ENCODE measurements at regions not wholly inside any gene's neighbourhood (a gene's known extent, or its start where the extent isn't known, plus 50 kb on each side); places are given as distances from the start of the nearest gene placed in this dataset.

DNA sequence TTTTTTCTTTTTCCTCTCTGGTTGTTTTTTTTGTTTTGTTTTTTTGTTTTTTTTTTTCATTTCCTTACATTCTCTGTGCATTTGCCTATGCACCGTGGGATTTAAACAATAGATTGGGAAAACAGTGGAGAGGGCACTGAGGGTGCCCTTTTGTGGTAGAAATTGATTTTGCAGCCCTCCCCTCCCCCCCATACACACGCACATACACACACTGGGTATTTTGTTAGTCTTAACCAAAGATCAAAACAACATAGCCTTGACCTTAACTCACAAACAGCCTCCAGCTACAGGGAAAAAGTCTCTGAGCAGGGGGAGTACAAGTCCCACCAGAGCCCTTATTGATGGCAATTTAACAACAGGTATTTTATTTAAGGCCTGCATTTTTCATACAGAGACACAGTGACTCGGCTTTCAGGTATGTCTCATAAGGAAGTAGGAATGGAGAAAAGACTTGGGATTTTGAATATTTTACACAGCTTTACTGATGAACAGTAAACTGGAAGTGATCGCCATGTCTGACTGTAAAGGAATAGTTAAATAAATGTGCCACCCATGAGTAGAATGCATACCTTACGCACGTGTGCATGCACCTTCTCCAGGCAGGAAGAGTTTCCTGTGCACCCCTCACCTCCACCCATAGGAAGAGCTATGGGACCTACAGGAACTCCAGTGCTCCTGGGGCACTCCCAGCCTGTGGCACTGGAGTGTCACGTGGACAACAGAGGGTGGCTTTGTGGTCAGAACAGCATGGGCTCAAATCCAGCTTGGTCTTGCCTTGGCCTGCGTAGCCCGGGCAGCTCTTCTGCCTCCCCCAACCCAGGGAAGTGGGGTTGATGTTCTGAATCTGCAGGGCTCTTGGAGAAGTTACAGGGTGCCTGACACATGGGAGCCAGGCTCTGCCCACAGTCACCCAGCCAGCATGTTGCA lies 266.4 kb downstream of the ANAPC1 start:
- H3K27me3 ChIP-seq (ENCODE audit: control insufficient read depth, insufficient read depth, low read length): no peaks in the 10 kb centered on the region
- H3K4me3 ChIP-seq (ENCODE audit: low read depth, low read length): no peak overlapping the region
- TF ChIP-seq, protein P1, sequence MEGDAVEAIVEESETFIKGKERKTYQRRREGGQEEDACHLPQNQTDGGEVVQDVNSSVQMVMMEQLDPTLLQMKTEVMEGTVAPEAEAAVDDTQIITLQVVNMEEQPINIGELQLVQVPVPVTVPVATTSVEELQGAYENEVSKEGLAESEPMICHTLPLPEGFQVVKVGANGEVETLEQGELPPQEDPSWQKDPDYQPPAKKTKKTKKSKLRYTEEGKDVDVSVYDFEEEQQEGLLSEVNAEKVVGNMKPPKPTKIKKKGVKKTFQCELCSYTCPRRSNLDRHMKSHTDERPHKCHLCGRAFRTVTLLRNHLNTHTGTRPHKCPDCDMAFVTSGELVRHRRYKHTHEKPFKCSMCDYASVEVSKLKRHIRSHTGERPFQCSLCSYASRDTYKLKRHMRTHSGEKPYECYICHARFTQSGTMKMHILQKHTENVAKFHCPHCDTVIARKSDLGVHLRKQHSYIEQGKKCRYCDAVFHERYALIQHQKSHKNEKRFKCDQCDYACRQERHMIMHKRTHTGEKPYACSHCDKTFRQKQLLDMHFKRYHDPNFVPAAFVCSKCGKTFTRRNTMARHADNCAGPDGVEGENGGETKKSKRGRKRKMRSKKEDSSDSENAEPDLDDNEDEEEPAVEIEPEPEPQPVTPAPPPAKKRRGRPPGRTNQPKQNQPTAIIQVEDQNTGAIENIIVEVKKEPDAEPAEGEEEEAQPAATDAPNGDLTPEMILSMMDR (IDR thresholded peaks at IDR 0.05; ENCODE audit: insufficient read depth, low read length, poor library complexity, severe bottlenecking): no peak
- no peaks in the 10 kb centered on the region for H3K36me3 ChIP-seq (ENCODE audit: control insufficient read depth, insufficient read depth, low read length)
- DNase-seq (ENCODE audit: low read depth): peak; percentile 32

- Histone ChIP-seq H3K4me3 (ENCODE audit: low read depth, low read length) (no peak overlapping the region), H3K36me3 (ENCODE audit: control insufficient read depth, insufficient read depth, low read length) (no peaks in the 10 kb centered on the region), H3K27me3 (ENCODE audit: control insufficient read depth, insufficient read depth, low read length) (no peaks in the 10 kb centered on the region)
- TF ChIP-seq, protein P1 (IDR thresholded peaks at IDR 0.05; ENCODE audit: insufficient read depth, low read length, poor library complexity, severe bottlenecking): no peak
- peak; percentile 44 for DNase-seq (ENCODE audit: low read depth)
These were observed 265.6 kb downstream of the ANAPC1 start for GRCh38 chr2:111618226-111618977.

GRCh38 chr2:111618978-111619902 lies 264.8 kb downstream of the ANAPC1 start:
- Histone ChIP-seq H3K4me3 (ENCODE audit: low read depth, low read length) (no peak overlapping the region), H3K27me3 (ENCODE audit: control insufficient read depth, insufficient read depth, low read length) (no peaks in the 10 kb centered on the region), H3K36me3 (ENCODE audit: control insufficient read depth, insufficient read depth, low read length) (no peaks in the 10 kb centered on the region)
- TF ChIP-seq, protein P1 (IDR thresholded peaks at IDR 0.05; ENCODE audit: insufficient read depth, low read length, poor library complexity, severe bottlenecking): no peak
- no peak for DNase-seq (ENCODE audit: low read depth)

DNA sequence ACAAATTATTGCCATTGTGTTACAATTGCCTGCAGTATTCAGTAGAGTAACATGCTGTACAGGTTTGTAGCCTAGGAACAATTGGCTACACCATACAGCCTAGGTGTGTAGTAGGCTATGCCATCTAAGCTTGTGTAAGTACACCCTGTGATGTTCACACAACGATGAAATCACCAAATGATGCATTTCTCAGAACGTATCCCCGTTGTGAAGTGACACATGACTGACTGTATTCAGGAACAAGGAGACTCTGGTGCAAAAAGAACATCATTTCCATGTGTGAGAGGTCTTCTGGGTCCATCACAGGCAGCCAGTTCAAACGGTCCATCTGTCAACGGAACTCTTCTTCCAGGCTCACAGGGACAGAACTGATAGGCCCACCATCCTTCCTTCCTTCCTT lies 263.7 kb downstream of the ANAPC1 start:
- DNase-seq (ENCODE audit: low read depth): no peak
- Histone ChIP-seq H3K4me3 (ENCODE audit: low read depth, low read length) (no peak overlapping the region), H3K36me3 (ENCODE audit: control insufficient read depth, insufficient read depth, low read length) (no peaks in the 10 kb centered on the region), H3K27me3 (ENCODE audit: control insufficient read depth, insufficient read depth, low read length) (no peaks in the 10 kb centered on the region)
- TF ChIP-seq, protein P1 (IDR thresholded peaks at IDR 0.05; ENCODE audit: insufficient read depth, low read length, poor library complexity, severe bottlenecking): no peak

DNA sequence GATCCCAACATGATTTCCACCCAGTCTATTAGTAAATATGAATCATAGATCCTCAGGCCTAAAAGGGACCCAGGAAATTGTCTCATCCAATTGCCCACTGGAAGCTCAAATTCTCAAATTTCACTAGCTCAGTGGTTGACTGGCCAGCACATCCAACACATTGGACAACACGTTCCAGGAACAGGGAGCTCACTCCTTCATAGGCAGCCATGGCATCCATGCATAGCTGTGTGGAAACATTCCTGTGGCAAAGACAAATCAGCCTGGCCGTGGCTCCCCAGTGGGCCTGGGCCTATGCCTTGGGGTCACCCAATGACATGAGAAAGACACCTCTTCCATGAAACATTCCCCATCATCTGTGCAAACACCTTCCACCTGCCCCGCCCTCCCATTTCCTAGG lies 261.1 kb downstream of the ANAPC1 start:
- no peaks in the 10 kb centered on the region for H3K36me3 ChIP-seq (ENCODE audit: control insufficient read depth, insufficient read depth, low read length)
- DNase-seq (ENCODE audit: low read depth): no peak
- TF ChIP-seq, protein P1 (IDR thresholded peaks at IDR 0.05; ENCODE audit: insufficient read depth, low read length, poor library complexity, severe bottlenecking): no peak
- H3K27me3 ChIP-seq (ENCODE audit: control insufficient read depth, insufficient read depth, low read length): no peaks in the 10 kb centered on the region
- H3K4me3 ChIP-seq (ENCODE audit: low read depth, low read length): no peak overlapping the region

Data from kidney epithelial cell (primary cell).